Neural progenitor cell (in vitro differentiated cells): ENCODE measurements at regions not wholly inside any gene's neighbourhood (a gene's known extent, or its start where the extent isn't known, plus 50 kb on each side); places are given as distances from the start of the nearest gene placed in this dataset.

ENCODE experiments used
- DNase-seq: peaks from one replicate; pipeline ENCODE4 v3.0.0-alpha.2; 2016; ENCODE audit warnings: low spot score
- H2AFZ ChIP-seq: fragments of 200-600 bp; sonication (generic); replicated peaks from 2 replicates; pipeline ENCODE4 v1.6.1; 2016; ENCODE audit warnings: antibody characterized with exemption
- H3F3A ChIP-seq: fragments of 200-600 bp; sonication (generic); 2 replicates; pipeline ENCODE4 v1.6.1; 2016; ENCODE audit warnings: antibody characterized with exemption, low read depth
- H3K27ac ChIP-seq: fragments of 200-600 bp; sonication (generic); 2 replicates; pipeline ENCODE4 v1.5.1; 2016; ENCODE audit warnings: mild to moderate bottlenecking
- H3K27me3 ChIP-seq: fragments of 200-600 bp; sonication (generic); 2 replicates; pipeline ENCODE4 v1.6.1; 2016; ENCODE audit warnings: mild to moderate bottlenecking, moderate library complexity
- H3K36me3 ChIP-seq: fragments of 200-600 bp; sonication (generic); 2 replicates; pipeline ENCODE4 v1.5.1; 2016
- H3K4me1 ChIP-seq: fragments of 200-600 bp; sonication (generic); 2 replicates; pipeline ENCODE4 v1.6.1; 2016; ENCODE audit warnings: mixed run types
- H3K4me2 ChIP-seq: fragments of 200-600 bp; sonication (generic); 2 replicates; pipeline ENCODE4 v1.6.1; 2016
- H3K4me3 ChIP-seq: fragments of 200-600 bp; sonication (generic); 2 replicates; pipeline ENCODE4 v1.5.1; 2016
- H3K79me2 ChIP-seq: fragments of 200-600 bp; sonication (generic); 2 replicates; pipeline ENCODE4 v1.6.1; 2016; ENCODE audit warnings: low read depth
- H3K9ac ChIP-seq: fragments of 200-600 bp; sonication (generic); 2 replicates; pipeline ENCODE4 v1.6.1; 2016
- H3K9me3 ChIP-seq: fragments of 200-600 bp; sonication (generic); 2 replicates; pipeline ENCODE4 v1.5.1; 2016; ENCODE audit warnings: low read depth
- H4K20me1 ChIP-seq: fragments of 200-600 bp; sonication (generic); 2 replicates; pipeline ENCODE4 v1.6.1; 2016; ENCODE audit warnings: low read depth
- H3K27ac Mint-ChIP-seq: 3 replicates; pipeline ENCODE4 v1.8.0; 2021; ENCODE audit warnings: mixed read lengths
- H3K27me3 Mint-ChIP-seq: 2 replicates; pipeline ENCODE4 v1.8.0; 2022; ENCODE audit warnings: low read depth, mild to moderate bottlenecking, inconsistent platforms, moderate library complexity, mixed read lengths; ENCODE audit not compliant: insufficient read depth
- H3K36me3 Mint-ChIP-seq: 3 replicates; pipeline ENCODE4 v1.8.0; 2021; ENCODE audit warnings: mixed read lengths
- H3K4me1 Mint-ChIP-seq: 3 replicates; pipeline ENCODE4 v1.8.0; 2021; ENCODE audit warnings: mixed read lengths
- H3K4me3 Mint-ChIP-seq: 3 replicates; pipeline ENCODE4 v1.8.0; 2021; ENCODE audit warnings: mild to moderate bottlenecking, moderate library complexity, mixed read lengths
- H3K9me3 Mint-ChIP-seq: 3 replicates; pipeline ENCODE4 v1.8.0; 2020; ENCODE audit warnings: mixed read lengths
- EZH2 ChIP-seq: fragments of 200-600 bp; sonication (generic); IDR thresholded peaks from 2 replicates; pipeline ENCODE4 v1.6.1; 2017; ENCODE audit warnings: antibody characterized with exemption, mild to moderate bottlenecking, moderate library complexity
- EZH2phosphoT487 ChIP-seq: fragments of 200-600 bp; sonication (generic); IDR thresholded peaks from 2 replicates; pipeline ENCODE4 v1.6.1; 2017; ENCODE audit warnings: antibody characterized with exemption
- TF ChIP-seq, protein P1 (sequence below): fragments of 200-600 bp; sonication (generic); IDR thresholded peaks from 2 replicates; pipeline ENCODE4 v1.5.1; 2017; ENCODE audit warnings: antibody characterized with exemption, mild to moderate bottlenecking

- H3K4me3 ChIP-seq, result peak overlapping the region; percentile 46
- peaks cover 4% of the 10 kb centered on the region for H3F3A ChIP-seq
- H3K4me3 Mint-ChIP-seq, result peak overlapping the region; percentile 58
- H3K27me3 Mint-ChIP-seq, result no peaks in the 10 kb centered on the region
- no peaks in the 10 kb centered on the region for H3K4me1 ChIP-seq
- peaks cover 8% of the 10 kb centered on the region for H3K9me3 Mint-ChIP-seq
- no peaks in the 10 kb centered on the region for H3K36me3 Mint-ChIP-seq
- H4K20me1 ChIP-seq, result no peaks in the 10 kb centered on the region
- peak overlapping the region; percentile 93 for H2AFZ ChIP-seq
- TF ChIP-seq, protein P1, sequence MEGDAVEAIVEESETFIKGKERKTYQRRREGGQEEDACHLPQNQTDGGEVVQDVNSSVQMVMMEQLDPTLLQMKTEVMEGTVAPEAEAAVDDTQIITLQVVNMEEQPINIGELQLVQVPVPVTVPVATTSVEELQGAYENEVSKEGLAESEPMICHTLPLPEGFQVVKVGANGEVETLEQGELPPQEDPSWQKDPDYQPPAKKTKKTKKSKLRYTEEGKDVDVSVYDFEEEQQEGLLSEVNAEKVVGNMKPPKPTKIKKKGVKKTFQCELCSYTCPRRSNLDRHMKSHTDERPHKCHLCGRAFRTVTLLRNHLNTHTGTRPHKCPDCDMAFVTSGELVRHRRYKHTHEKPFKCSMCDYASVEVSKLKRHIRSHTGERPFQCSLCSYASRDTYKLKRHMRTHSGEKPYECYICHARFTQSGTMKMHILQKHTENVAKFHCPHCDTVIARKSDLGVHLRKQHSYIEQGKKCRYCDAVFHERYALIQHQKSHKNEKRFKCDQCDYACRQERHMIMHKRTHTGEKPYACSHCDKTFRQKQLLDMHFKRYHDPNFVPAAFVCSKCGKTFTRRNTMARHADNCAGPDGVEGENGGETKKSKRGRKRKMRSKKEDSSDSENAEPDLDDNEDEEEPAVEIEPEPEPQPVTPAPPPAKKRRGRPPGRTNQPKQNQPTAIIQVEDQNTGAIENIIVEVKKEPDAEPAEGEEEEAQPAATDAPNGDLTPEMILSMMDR, result no peak
- TF ChIP-seq EZH2, result peak; percentile 29
- peaks cover 17% of the 10 kb centered on the region for H3K27me3 ChIP-seq
- H3K9me3 ChIP-seq, result no peaks in the 10 kb centered on the region
- peak overlapping the region; percentile 69 for H3K4me2 ChIP-seq
- H3K27ac Mint-ChIP-seq, result peak overlapping the region; percentile 57
- no peak overlapping the region for H3K27ac ChIP-seq
- peak; percentile 71 for DNase-seq
- no peaks in the 10 kb centered on the region for H3K36me3 ChIP-seq
- no peaks in the 10 kb centered on the region for H3K79me2 ChIP-seq
- no peak overlapping the region for H3K9ac ChIP-seq
- peaks cover under 1% of the 10 kb centered on the region for H3K4me1 Mint-ChIP-seq
Measured at GRCh38 chr3:27632431-27633223, 89.5 kb downstream of the EOMES start.

GRCh38 chr3:27630885-27631284, 91.2 kb downstream of the EOMES start:
- Histone ChIP-seq H3K9ac (no peak overlapping the region), H4K20me1 (no peaks in the 10 kb centered on the region), H3K27ac (no peak overlapping the region), H2AFZ (no peak overlapping the region), H3K79me2 (no peaks in the 10 kb centered on the region), H3K4me1 (no peaks in the 10 kb centered on the region), H3K4me3 (no peak overlapping the region), H3F3A (no peaks in the 10 kb centered on the region), H3K27me3 (peaks cover 17% of the 10 kb centered on the region), H3K4me2 (no peak overlapping the region), H3K36me3 (no peaks in the 10 kb centered on the region), H3K9me3 (no peaks in the 10 kb centered on the region)
- no peak for DNase-seq
- Mint-ChIP-seq H3K9me3 (peaks cover 8% of the 10 kb centered on the region), H3K4me3 (no peak overlapping the region), H3K4me1 (no peaks in the 10 kb centered on the region), H3K27me3 (peaks cover 3% of the 10 kb centered on the region), H3K27ac (no peak overlapping the region), H3K36me3 (no peaks in the 10 kb centered on the region)
- TF ChIP-seq, protein P1, result no peak
- no peak for TF ChIP-seq EZH2
- no peak for TF ChIP-seq EZH2phosphoT487

GRCh38 chr3:27629366-27629765, 92.8 kb downstream of the EOMES start:
- Histone ChIP-seq H4K20me1 (no peaks in the 10 kb centered on the region), H3K79me2 (no peaks in the 10 kb centered on the region), H3K36me3 (no peaks in the 10 kb centered on the region), H3F3A (no peaks in the 10 kb centered on the region), H3K9ac (no peak overlapping the region), H2AFZ (no peak overlapping the region), H3K4me2 (no peak overlapping the region), H3K4me1 (no peaks in the 10 kb centered on the region), H3K27ac (no peak overlapping the region), H3K9me3 (no peaks in the 10 kb centered on the region), H3K4me3 (no peak overlapping the region), H3K27me3 (peaks cover 15% of the 10 kb centered on the region)
- Mint-ChIP-seq H3K9me3 (peaks cover 8% of the 10 kb centered on the region), H3K27ac (no peak overlapping the region), H3K36me3 (no peaks in the 10 kb centered on the region), H3K4me1 (no peaks in the 10 kb centered on the region), H3K4me3 (no peak overlapping the region), H3K27me3 (peaks cover 3% of the 10 kb centered on the region)
- DNase-seq, result no peak
- TF ChIP-seq, protein P1, result no peak
- no peak for TF ChIP-seq EZH2phosphoT487
- TF ChIP-seq EZH2, result no peak
